ENCODE measurements at regions not wholly inside any gene's neighbourhood (a gene's known extent, or its start where the extent isn't known, plus 50 kb on each side); places are given as distances from the start of the nearest gene placed in this dataset.

GRCh38 chr17:22193113-22193512, 500.8 kb downstream of the KCNJ18 start:
- TF ChIP-seq CTCF (IDR thresholded peaks at IDR 0.05) = no peak
- no peak for TF ChIP-seq ZFX (IDR thresholded peaks at IDR 0.05; ENCODE audit: borderline replicate concordance)
